GM12873 (cell line): ENCODE measurements at regions not wholly inside any gene's neighbourhood (a gene's known extent, or its start where the extent isn't known, plus 50 kb on each side); places are given as distances from the start of the nearest gene placed in this dataset.

Experiments used
- TF ChIP-seq, protein P1 (sequence below): IDR thresholded peaks from 2 replicates; pipeline ENCODE4 v1.5.1; 2012; ENCODE audit warnings: low read depth, mild to moderate bottlenecking, moderate library complexity, low read length, control low read depth; ENCODE audit not compliant: insufficient read depth; ENCODE audit errors: missing control alignments

DNA sequence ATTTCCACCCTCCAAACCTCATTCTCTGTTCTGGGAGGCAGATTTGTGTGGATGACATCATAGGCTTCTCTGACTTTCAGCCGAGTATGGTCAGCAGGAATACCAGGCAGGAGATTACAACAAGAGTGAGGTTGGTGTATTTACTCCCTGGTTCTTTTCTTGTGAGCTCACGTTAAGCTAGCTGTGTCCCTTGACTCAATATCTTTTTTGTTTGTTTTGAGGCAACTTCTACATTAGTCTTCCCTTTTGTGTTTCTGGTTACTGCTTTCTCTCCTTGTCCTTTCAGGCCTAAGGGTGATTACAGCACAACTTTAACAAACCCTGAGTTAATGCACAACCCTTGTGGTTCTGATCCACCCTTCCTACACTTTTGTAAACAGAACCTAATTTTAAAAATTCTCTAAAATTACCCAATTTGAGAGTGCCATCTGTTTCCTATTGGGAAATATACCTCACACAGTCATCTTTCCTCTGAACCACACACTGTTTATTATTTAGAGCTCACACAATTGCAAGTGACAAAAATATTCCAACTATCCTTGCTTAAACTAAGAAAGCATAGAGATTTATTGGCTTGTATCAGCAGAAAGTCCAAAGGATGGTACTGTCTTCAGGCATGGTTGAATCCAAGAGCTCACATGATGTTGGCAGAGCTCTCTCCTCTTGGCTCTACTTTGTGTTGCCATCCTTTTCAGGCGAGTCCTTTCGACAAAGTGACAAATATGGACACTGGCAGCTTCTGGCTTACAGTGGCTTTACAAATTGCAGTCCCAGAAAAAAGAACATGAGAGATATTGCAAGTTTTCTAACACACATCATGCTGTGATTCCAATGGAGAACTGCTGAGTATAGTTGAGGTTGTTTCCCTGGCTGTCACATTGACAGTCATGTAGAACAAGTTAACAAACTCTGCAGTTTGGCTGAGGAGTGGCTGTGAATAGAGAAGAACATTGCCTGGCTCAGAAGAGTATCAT, 150.5 kb upstream of the DDIT4L start:
- TF ChIP-seq, protein P1, sequence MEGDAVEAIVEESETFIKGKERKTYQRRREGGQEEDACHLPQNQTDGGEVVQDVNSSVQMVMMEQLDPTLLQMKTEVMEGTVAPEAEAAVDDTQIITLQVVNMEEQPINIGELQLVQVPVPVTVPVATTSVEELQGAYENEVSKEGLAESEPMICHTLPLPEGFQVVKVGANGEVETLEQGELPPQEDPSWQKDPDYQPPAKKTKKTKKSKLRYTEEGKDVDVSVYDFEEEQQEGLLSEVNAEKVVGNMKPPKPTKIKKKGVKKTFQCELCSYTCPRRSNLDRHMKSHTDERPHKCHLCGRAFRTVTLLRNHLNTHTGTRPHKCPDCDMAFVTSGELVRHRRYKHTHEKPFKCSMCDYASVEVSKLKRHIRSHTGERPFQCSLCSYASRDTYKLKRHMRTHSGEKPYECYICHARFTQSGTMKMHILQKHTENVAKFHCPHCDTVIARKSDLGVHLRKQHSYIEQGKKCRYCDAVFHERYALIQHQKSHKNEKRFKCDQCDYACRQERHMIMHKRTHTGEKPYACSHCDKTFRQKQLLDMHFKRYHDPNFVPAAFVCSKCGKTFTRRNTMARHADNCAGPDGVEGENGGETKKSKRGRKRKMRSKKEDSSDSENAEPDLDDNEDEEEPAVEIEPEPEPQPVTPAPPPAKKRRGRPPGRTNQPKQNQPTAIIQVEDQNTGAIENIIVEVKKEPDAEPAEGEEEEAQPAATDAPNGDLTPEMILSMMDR: no peak

DNA sequence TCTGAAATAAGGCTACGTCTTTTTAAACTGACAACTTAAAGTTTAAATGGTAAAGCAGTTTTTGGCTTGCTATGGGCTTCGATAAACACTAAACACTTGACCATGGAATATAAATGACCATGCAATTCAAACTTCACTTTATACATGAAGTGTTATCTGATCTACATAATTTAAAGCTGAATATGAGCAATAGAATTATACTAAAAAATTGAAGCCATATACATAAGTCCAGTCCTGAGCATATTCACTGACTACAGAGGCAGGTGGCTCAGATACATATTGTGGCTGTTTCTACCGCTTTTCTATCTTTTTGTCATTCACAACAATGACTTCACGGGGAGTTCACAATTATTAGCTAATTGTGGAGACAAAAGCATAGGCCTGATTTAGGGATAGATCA, 149.6 kb upstream of the DDIT4L start:
- TF ChIP-seq, protein P1: no peak

DNA sequence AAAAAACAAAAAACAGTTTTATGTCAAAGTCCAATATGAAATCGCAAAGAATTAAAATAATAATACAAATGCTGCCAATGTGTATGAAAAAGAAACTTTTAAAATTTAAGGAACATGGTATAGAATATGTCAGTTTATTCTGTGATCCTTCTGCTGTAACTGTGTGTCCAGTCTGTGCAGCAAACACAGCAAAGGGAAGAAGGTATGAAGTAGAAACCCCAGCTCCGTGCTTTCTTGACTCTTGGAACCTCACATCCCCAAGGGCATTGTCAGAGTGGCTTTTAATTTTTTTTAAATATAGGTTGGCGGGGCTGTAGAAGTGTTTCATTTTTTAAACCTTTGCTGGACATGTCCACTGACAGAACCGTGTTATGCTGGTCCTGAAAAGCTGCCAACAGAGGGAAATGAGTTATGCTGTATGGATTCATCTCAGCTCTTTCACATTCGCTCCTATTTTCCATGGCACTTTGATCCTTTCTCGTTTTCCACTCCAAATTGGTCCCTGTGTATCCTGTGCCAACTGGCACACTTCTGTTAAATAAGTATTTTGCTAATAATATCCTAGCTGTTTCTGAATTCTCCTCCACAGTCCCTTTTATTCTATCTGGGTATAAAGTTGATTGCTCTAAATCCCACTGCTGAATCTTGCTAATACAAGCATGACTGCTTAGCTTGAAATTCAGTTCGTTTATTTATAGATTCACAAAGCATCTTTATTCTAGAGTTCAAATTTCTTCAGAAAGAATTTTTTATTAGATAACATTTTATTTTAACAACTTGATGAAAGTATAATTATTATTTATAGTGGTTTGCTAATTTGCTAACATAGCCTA, 127.0 kb upstream of the DDIT4L start:
- TF ChIP-seq, protein P1: no peak

GRCh38 chr4:100314057-100314456, 123.8 kb upstream of the DDIT4L start:
- TF ChIP-seq, protein P1: no peak

DNA sequence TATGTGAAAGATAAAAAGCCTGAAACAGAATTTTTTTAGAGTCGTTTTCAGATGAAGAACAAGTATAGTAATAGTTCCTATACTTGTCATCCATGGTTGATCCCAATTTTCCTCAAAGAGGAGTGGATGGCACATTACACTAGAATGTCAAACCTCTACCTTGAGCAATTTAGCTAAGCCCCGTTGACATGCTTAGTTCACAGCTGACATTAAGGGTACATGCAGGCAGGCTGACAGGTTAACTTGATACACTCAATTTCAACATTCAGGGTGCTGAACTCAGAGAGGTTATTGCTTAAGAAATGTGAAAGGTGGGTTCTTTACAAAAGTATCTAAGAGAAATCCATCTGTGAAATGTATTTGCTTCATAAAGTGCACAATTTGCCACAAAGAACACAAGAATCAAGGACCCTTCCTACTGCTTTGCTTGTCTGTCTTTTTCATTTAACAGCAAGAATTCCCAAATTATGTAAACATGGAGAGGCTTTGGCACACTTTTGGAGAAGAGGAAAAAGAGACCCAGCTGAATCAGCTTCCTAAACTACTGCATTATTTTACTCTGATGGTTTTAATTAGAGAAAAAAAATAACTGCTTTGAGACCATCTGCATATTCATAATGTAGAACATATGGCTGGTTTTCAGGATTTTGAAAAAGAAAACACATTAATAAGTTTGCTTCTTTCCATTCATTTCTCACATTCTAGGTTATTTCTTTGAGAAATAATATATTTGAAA, 122.5 kb upstream of the DDIT4L start:
- TF ChIP-seq, protein P1: no peak

DNA sequence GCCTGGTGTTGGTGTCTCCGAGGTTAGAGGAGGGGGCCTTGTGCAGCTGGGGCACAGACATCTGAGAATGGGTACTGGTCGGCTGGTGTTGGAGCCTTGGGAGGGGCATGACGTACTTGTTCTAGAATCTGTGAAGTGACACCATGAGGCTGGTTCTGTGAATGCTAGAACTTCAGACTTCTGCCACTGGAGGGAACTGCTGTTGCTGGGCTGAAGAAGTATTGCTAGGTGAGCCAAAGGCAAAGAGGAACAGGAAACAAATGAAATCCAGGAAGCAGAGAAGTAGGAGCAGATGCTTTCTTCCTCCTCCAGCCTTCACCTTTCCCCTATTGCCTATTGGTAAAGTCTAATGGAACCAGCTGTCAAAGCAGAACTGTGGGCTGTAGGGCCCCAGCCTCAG, 120.9 kb upstream of the DDIT4L start:
- TF ChIP-seq, protein P1: peak; percentile 6

DNA sequence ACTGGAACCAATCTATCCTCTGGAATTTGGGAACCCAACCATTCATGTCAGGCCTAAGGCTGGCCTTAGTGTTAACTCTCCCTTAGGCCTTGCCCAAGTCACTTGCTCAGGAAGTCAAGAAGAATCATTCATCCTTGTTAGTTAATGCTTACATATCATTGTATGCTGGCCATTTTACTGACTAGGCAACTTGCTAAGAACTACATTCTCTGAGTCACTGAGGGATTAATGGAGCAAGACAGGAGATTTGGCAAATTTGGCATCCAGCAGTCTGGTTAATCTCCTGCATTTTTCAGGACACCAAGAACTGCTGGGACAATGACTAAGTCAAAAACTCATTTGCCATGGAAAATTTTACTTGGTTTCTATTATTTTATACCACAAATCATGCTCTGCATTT, 115.8 kb upstream of the DDIT4L start:
- TF ChIP-seq, protein P1: no peak
